ENCODE measurements at regions not wholly inside any gene's neighbourhood (a gene's known extent, or its start where the extent isn't known, plus 50 kb on each side); places are given as distances from the start of the nearest gene placed in this dataset.

DNA sequence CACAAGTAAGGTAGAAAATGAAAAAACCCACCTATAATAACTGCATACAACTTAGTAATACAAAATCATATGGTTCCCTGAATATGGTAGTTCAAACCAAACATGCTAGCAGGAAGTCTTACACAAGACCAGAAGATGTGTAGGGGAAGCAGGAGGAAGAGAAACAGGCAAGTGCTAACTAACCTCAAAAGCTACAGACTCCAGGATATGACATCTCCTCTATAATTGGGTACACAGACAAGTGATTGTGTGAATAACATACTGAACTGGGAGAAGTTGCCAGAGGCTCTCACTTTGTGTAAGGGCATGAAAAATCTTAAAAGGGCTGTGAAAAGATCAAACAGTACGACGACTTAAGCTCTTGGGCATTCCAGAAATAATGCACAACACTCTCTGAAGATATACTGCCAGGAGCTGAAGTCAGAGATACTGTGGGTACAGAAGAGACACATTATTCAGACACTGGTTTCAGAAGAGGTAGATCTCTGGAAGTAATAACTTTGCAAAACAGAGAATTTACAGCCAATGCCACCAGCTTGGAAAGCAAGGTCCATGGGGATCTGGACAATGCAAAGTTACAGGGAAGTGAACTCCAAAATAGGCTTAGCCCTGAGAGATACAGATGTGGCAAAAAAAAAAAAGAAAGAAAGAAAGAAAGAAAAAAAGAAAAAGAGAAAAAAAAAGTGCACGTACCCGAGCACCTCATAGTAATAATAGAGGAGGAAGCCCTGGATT is 767.2 kb downstream of the TNS3 start:
- Histone ChIP-seq H3K56ac (ENCODE audit: extremely low read depth, insufficient read depth, low read length) (no peak overlapping the region), H3K36me3 (ENCODE audit: control insufficient read depth, insufficient read depth, low read length) (no peaks in the 10 kb centered on the region), H3K27ac (ENCODE audit: insufficient read depth, low read length) (no peak overlapping the region), H2BK5ac (ENCODE audit: low read depth, low read length, poor library complexity, severe bottlenecking) (no peak overlapping the region), H3K9me1 (ENCODE audit: insufficient read depth, low read length) (peaks cover 9% of the 10 kb centered on the region), H4K20me1 (ENCODE audit: insufficient read depth, low read length) (no peaks in the 10 kb centered on the region), H3K4me3 (ENCODE audit: insufficient read depth, low read depth, low read length) (no peak overlapping the region), H3K79me1 (ENCODE audit: low read depth in 1 of 2, low read length in 2 of 2) (no peaks in the 10 kb centered on the region), H4K91ac (ENCODE audit: insufficient read depth, low read depth, low read length) (no peak overlapping the region), H3K4ac (ENCODE audit: low read depth, low read length) (no peak overlapping the region), H2AK5ac (ENCODE audit: low read depth, low read length) (no peak overlapping the region), H2BK15ac (ENCODE audit: low read depth, low read length) (no peak overlapping the region), H3K9ac (ENCODE audit: low read depth, low read length) (no peak overlapping the region), H2AFZ (replicated peaks; ENCODE audit: low read length, poor library complexity) (no peak overlapping the region), H4K8ac (ENCODE audit: low read depth in 2 of 2, low read length in 2 of 2) (no peak overlapping the region), H3K9me3 (ENCODE audit: control insufficient read depth, insufficient read depth, low read length) (no peaks in the 10 kb centered on the region), H4K5ac (ENCODE audit: low read depth, low read length) (no peak overlapping the region), H3K4me1 (ENCODE audit: control insufficient read depth, insufficient read depth, low read length) (peaks cover 7% of the 10 kb centered on the region), H2BK20ac (ENCODE audit: low read depth, low read length) (no peak overlapping the region), H3K27me3 (ENCODE audit: control insufficient read depth, insufficient read depth, low read length) (no peaks in the 10 kb centered on the region), H3K18ac (ENCODE audit: low read depth, low read length) (no peak overlapping the region), H2BK120ac (ENCODE audit: low read depth, low read length) (no peak overlapping the region), H3K14ac (replicated peaks; ENCODE audit: low read depth, low read length) (no peak overlapping the region), H3K23ac (ENCODE audit: low read depth, low read length) (no peak overlapping the region), H3K4me2 (ENCODE audit: low read depth, low read length) (no peak overlapping the region), H2AK9ac (replicated peaks; ENCODE audit: low read depth, low read length, poor library complexity) (no peak overlapping the region)
- dilution Hi-C loops (cut with HindIII; ENCODE audit: low sequenced_read_pairs, unreplicated experiment): no loop called here
- no peak for ATAC-seq (ENCODE audit: low read depth)
- intact Hi-C loops (cut with micrococcal nuclease): no loop called here
- BruUV-seq (replicated peaks): no TSS peak
- TF ChIP-seq RFX5 (IDR thresholded peaks at IDR 0.05; ENCODE audit: low read depth, low read length) (no peak), FOS (IDR thresholded peaks at IDR 0.05; ENCODE audit: low read depth, low read length) (no peak), CHD1 (IDR thresholded peaks at IDR 0.05; ENCODE audit: low read depth, low read length) (no peak), NFE2L2 (IDR thresholded peaks at IDR 0.05; ENCODE audit: low read depth, low read length) (no peak), MAFK (IDR thresholded peaks at IDR 0.05; ENCODE audit: low read depth, low read length) (no peak), MAZ (IDR thresholded peaks at IDR 0.05; ENCODE audit: borderline replicate concordance, low read depth, low read length) (no peak), RAD21 (IDR thresholded peaks at IDR 0.05; ENCODE audit: low read length) (no peak), SMC3 (IDR thresholded peaks at IDR 0.05; ENCODE audit: low read depth, low read length) (no peak), RCOR1 (IDR thresholded peaks at IDR 0.05; ENCODE audit: insufficient replicate concordance, low read length) (no peak), CTCF (conservative IDR thresholded peaks at IDR 0.05; ENCODE audit: low read depth, low read length) (no peak), BHLHE40 (IDR thresholded peaks at IDR 0.05; ENCODE audit: low read depth, low read length) (no peak)
- TF ChIP-seq, protein P1, sequence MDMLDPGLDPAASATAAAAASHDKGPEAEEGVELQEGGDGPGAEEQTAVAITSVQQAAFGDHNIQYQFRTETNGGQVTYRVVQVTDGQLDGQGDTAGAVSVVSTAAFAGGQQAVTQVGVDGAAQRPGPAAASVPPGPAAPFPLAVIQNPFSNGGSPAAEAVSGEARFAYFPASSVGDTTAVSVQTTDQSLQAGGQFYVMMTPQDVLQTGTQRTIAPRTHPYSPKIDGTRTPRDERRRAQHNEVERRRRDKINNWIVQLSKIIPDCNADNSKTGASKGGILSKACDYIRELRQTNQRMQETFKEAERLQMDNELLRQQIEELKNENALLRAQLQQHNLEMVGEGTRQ (IDR thresholded peaks at IDR 0.05; ENCODE audit: low read depth, low read length): no peak
- DNase-seq: no peak
- POLR2A ChIA-PET (ENCODE audit: unreplicated experiment): no interaction called here
- WGBS, 2 experiments (ENCODE audit: extremely low coverage in 2 of 2, insufficient read length in 1 of 2): no CpG with 5 or more reads among the region's 4 CpGs
- CTCF ChIA-PET: interaction anchor here (0.7 to 0.8 kb wide), 2 partner anchors 28 to 895 kb away, joined by 3 read pairs; no protein-coding TSS in a partner anchor
- in situ Hi-C loops (cut with MboI; ENCODE audit: low sequenced_read_pairs): no loop called here

Data from IMR-90 (cell line).